ENCODE measurements at regions not wholly inside any gene's neighbourhood (a gene's known extent, or its start where the extent isn't known, plus 50 kb on each side); places are given as distances from the start of the nearest gene placed in this dataset.

GRCh38 chr2:59654710-59655109 is 898.7 kb downstream of the BCL11A start:
- no peak overlapping the region for H3K27ac ChIP-seq (ENCODE audit: low read length)
- H3K9ac ChIP-seq (ENCODE audit: low read length) = no peak overlapping the region
- TF ChIP-seq, protein P1, sequence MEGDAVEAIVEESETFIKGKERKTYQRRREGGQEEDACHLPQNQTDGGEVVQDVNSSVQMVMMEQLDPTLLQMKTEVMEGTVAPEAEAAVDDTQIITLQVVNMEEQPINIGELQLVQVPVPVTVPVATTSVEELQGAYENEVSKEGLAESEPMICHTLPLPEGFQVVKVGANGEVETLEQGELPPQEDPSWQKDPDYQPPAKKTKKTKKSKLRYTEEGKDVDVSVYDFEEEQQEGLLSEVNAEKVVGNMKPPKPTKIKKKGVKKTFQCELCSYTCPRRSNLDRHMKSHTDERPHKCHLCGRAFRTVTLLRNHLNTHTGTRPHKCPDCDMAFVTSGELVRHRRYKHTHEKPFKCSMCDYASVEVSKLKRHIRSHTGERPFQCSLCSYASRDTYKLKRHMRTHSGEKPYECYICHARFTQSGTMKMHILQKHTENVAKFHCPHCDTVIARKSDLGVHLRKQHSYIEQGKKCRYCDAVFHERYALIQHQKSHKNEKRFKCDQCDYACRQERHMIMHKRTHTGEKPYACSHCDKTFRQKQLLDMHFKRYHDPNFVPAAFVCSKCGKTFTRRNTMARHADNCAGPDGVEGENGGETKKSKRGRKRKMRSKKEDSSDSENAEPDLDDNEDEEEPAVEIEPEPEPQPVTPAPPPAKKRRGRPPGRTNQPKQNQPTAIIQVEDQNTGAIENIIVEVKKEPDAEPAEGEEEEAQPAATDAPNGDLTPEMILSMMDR (IDR thresholded peaks at IDR 0.05; ENCODE audit: low read length) = no peak
- TF ChIP-seq EZH2 (optimal IDR thresholded peaks at IDR 0.05; ENCODE audit: low read depth, low read length) (no peak), EZH2phosphoT487 (IDR thresholded peaks at IDR 0.05; ENCODE audit: low read length) (no peak)
- no peaks in the 10 kb centered on the region for H3K36me3 ChIP-seq (replicated peaks; ENCODE audit: insufficient read depth, low read length)
- H3K79me2 ChIP-seq (ENCODE audit: low read length) = no peaks in the 10 kb centered on the region
- H2AFZ ChIP-seq (ENCODE audit: low read length) = no peak overlapping the region
- no peak for DNase-seq
- no peak overlapping the region for H3K4me2 ChIP-seq (ENCODE audit: low read depth, low read length)
- H4K20me1 ChIP-seq (ENCODE audit: insufficient read depth, low read length) = no peaks in the 10 kb centered on the region
- H3K4me1 ChIP-seq (ENCODE audit: low read length) = no peaks in the 10 kb centered on the region
- H3K9me3 ChIP-seq (replicated peaks; ENCODE audit: insufficient read depth, low read length) = no peaks in the 10 kb centered on the region
- no peaks in the 10 kb centered on the region for H3F3A ChIP-seq (ENCODE audit: insufficient read depth, low read length)
- no peak overlapping the region for H3K4me3 ChIP-seq (ENCODE audit: low read length)
- no peaks in the 10 kb centered on the region for H3K27me3 ChIP-seq (replicated peaks; ENCODE audit: insufficient read depth, low read length)
- no peaks in the 10 kb centered on the region for H3K9me2 ChIP-seq (replicated peaks; ENCODE audit: insufficient read depth, low read length)

- Histone ChIP-seq H3K9me2 (replicated peaks; ENCODE audit: insufficient read depth, low read length) (no peaks in the 10 kb centered on the region), H3K4me1 (ENCODE audit: low read length) (no peaks in the 10 kb centered on the region), H3K9ac (ENCODE audit: low read length) (no peak overlapping the region), H3K9me3 (replicated peaks; ENCODE audit: insufficient read depth, low read length) (no peaks in the 10 kb centered on the region), H3K4me3 (ENCODE audit: low read length) (no peak overlapping the region), H3K27me3 (replicated peaks; ENCODE audit: insufficient read depth, low read length) (no peaks in the 10 kb centered on the region), H4K20me1 (ENCODE audit: insufficient read depth, low read length) (no peaks in the 10 kb centered on the region), H3K4me2 (ENCODE audit: low read depth, low read length) (no peak overlapping the region), H3K36me3 (replicated peaks; ENCODE audit: insufficient read depth, low read length) (no peaks in the 10 kb centered on the region), H3K79me2 (ENCODE audit: low read length) (no peaks in the 10 kb centered on the region), H3F3A (ENCODE audit: insufficient read depth, low read length) (no peaks in the 10 kb centered on the region), H2AFZ (ENCODE audit: low read length) (no peak overlapping the region), H3K27ac (ENCODE audit: low read length) (no peak overlapping the region)
- TF ChIP-seq EZH2phosphoT487 (IDR thresholded peaks at IDR 0.05; ENCODE audit: low read length) = no peak
- TF ChIP-seq, protein P1 (IDR thresholded peaks at IDR 0.05; ENCODE audit: low read length) = no peak
- no peak for TF ChIP-seq EZH2 (optimal IDR thresholded peaks at IDR 0.05; ENCODE audit: low read depth, low read length)
- no peak for DNase-seq
These were observed 900.3 kb downstream of the BCL11A start for GRCh38 chr2:59653164-59653563.

DNA sequence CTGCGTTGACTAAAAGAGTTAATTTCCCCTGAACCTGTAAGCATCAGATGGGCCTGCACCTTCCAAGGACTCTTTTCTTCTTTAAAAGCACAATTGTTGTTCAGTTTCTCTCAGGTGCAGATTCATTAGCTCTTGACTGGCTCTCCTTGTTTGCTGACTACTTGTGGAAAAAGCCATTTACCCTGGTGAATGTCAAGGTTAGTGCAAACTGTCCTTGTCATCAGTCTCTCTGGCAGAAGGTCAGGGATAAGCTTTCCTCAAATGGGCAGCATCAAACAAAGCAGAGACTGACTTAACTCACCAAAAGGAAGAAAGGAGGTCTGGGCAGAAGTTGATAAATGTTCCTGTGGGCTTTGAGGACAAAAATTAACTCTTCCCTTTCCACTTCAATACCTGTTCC is 922.7 kb downstream of the BCL11A start:
- H3K27ac ChIP-seq (ENCODE audit: low read length) = no peak overlapping the region
- no peak for TF ChIP-seq EZH2 (optimal IDR thresholded peaks at IDR 0.05; ENCODE audit: low read depth, low read length)
- no peak for TF ChIP-seq EZH2phosphoT487 (IDR thresholded peaks at IDR 0.05; ENCODE audit: low read length)
- TF ChIP-seq, protein P1 (IDR thresholded peaks at IDR 0.05; ENCODE audit: low read length) = no peak
- H3K9me2 ChIP-seq (replicated peaks; ENCODE audit: insufficient read depth, low read length) = no peaks in the 10 kb centered on the region
- H3K4me2 ChIP-seq (ENCODE audit: low read depth, low read length) = no peak overlapping the region
- H3K79me2 ChIP-seq (ENCODE audit: low read length) = no peaks in the 10 kb centered on the region
- H3F3A ChIP-seq (ENCODE audit: insufficient read depth, low read length) = no peaks in the 10 kb centered on the region
- H2AFZ ChIP-seq (ENCODE audit: low read length) = no peak overlapping the region
- no peaks in the 10 kb centered on the region for H3K36me3 ChIP-seq (replicated peaks; ENCODE audit: insufficient read depth, low read length)
- no peaks in the 10 kb centered on the region for H3K4me1 ChIP-seq (ENCODE audit: low read length)
- DNase-seq = no peak
- no peak overlapping the region for H3K9ac ChIP-seq (ENCODE audit: low read length)
- no peak overlapping the region for H3K4me3 ChIP-seq (ENCODE audit: low read length)
- H3K9me3 ChIP-seq (replicated peaks; ENCODE audit: insufficient read depth, low read length) = no peaks in the 10 kb centered on the region
- no peaks in the 10 kb centered on the region for H3K27me3 ChIP-seq (replicated peaks; ENCODE audit: insufficient read depth, low read length)
- no peaks in the 10 kb centered on the region for H4K20me1 ChIP-seq (ENCODE audit: insufficient read depth, low read length)

All from MM.1S (cell line).